ENCODE measurements at regions not wholly inside any gene's neighbourhood (a gene's known extent, or its start where the extent isn't known, plus 50 kb on each side); places are given as distances from the start of the nearest gene placed in this dataset.

- TF ChIP-seq JUND (IDR thresholded peaks at IDR 0.05; ENCODE audit: low read depth), result no peak
Observed at GRCh38 chr2:220015576-220015975, 388.1 kb downstream of the SLC4A3 start.

GRCh38 chr2:220025207-220025606, 397.8 kb downstream of the SLC4A3 start:
- in situ Hi-C loops (cut with HindIII; ENCODE audit: low pct_unique_long_range_greater_than_20kb, low sequenced_read_pairs), result no loop called here

More at GRCh38 chr2:220015576-220015975, 388.1 kb downstream of the SLC4A3 start:
- in situ Hi-C loops (cut with HindIII; ENCODE audit: low pct_unique_long_range_greater_than_20kb, low sequenced_read_pairs), result no loop called here
- DNase-seq (ENCODE audit: low read depth in 1 of 2, low spot score in 1 of 2), result no peak

DNA sequence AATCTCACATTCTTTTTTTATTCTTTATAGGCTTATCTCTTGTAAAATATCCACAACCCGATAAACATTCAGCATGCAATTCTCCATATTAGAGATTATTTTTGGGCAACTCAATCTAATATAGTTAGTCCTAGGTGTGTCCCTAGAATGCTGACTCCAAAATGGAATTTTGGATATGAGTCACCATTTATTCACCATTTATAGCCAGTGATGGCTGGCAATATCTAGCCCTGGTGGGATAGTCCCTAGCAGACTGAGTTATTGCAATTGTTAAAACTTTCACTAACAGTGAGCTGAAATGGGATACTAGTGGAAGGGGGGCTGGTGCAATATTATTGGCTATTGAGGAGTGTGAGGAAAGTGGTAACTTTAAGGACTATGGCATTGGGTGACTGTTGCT, 401.6 kb downstream of the SLC4A3 start:
- in situ Hi-C loops (cut with HindIII; ENCODE audit: low pct_unique_long_range_greater_than_20kb, low sequenced_read_pairs), result no loop called here
- TF ChIP-seq JUND (IDR thresholded peaks at IDR 0.05; ENCODE audit: low read depth), result no peak
- DNase-seq (ENCODE audit: low read depth in 1 of 2, low spot score in 1 of 2), result no peak

More at GRCh38 chr2:220025207-220025606, 397.8 kb downstream of the SLC4A3 start:
- no peak for TF ChIP-seq JUND (IDR thresholded peaks at IDR 0.05; ENCODE audit: low read depth)
- peak in 1 of 2 experiments; percentile 32 for DNase-seq (ENCODE audit: low read depth in 1 of 2, low spot score in 1 of 2)

- TF ChIP-seq JUND (IDR thresholded peaks at IDR 0.05; ENCODE audit: low read depth), result no peak
- in situ Hi-C loops (cut with HindIII; ENCODE audit: low pct_unique_long_range_greater_than_20kb, low sequenced_read_pairs), result no loop called here
- DNase-seq (ENCODE audit: low read depth in 1 of 2, low spot score in 1 of 2), result no peak
Observed at GRCh38 chr2:220033546-220033945, 406.1 kb downstream of the SLC4A3 start.

DNA sequence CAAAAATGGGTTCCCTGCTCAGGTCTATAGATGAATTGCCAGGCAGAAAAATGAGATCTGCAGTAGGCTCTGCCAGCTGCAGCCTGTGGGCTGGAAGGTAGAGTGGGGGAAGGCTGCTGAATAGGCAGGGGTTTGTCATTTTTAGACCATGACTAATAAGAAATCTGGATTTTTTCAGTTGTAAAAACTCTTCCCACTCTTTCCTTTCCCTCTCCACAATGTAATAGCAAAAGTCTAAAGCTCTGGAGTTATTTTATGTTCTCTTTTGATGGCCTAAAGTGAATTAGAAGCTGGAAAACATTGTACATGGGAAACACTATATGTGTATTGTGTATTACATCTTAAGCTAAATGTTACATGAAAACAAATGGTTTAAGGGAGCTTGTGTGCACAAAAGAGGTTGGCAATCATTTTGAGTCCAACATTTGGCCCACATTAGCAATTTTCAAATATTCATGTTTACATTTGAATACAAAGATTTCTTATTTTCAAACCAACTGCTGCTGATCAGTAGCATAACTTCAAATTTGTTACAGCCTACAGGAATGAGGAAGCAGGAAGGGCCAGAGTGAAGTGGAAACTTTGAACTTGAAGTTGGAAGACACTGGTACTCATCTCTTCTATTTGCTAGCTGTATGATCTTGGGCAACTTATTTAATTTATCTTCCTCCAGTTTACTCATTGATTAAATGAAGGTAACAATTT, 407.1 kb downstream of the SLC4A3 start:
- no peak for DNase-seq (ENCODE audit: low read depth in 1 of 2, low spot score in 1 of 2)
- no peak for TF ChIP-seq JUND (IDR thresholded peaks at IDR 0.05; ENCODE audit: low read depth)
- in situ Hi-C loops (cut with HindIII; ENCODE audit: low pct_unique_long_range_greater_than_20kb, low sequenced_read_pairs), result no loop called here

- no peak for DNase-seq (ENCODE audit: low read depth in 1 of 2, low spot score in 1 of 2)
- in situ Hi-C loops (cut with HindIII; ENCODE audit: low pct_unique_long_range_greater_than_20kb, low sequenced_read_pairs), result no loop called here
- no peak for TF ChIP-seq JUND (IDR thresholded peaks at IDR 0.05; ENCODE audit: low read depth)
Observed at GRCh38 chr2:220036431-220036830, 409.0 kb downstream of the SLC4A3 start.

GRCh38 chr2:220040346-220040745, 412.9 kb downstream of the SLC4A3 start:
- in situ Hi-C loops (cut with HindIII; ENCODE audit: low pct_unique_long_range_greater_than_20kb, low sequenced_read_pairs), result no loop called here
- no peak for DNase-seq (ENCODE audit: low read depth in 1 of 2, low spot score in 1 of 2)
- no peak for TF ChIP-seq JUND (IDR thresholded peaks at IDR 0.05; ENCODE audit: low read depth)

GRCh38 chr2:220041447-220041846, 414.0 kb downstream of the SLC4A3 start:
- TF ChIP-seq JUND (IDR thresholded peaks at IDR 0.05; ENCODE audit: low read depth), result no peak
- no peak for DNase-seq (ENCODE audit: low read depth in 1 of 2, low spot score in 1 of 2)
- in situ Hi-C loops (cut with HindIII; ENCODE audit: low pct_unique_long_range_greater_than_20kb, low sequenced_read_pairs), result no loop called here

- TF ChIP-seq JUND (IDR thresholded peaks at IDR 0.05; ENCODE audit: low read depth), result no peak
- no peak for DNase-seq (ENCODE audit: low read depth in 1 of 2, low spot score in 1 of 2)
- in situ Hi-C loops (cut with HindIII; ENCODE audit: low pct_unique_long_range_greater_than_20kb, low sequenced_read_pairs), result no loop called here
Observed at GRCh38 chr2:220043155-220043989, 415.9 kb downstream of the SLC4A3 start.

DNA sequence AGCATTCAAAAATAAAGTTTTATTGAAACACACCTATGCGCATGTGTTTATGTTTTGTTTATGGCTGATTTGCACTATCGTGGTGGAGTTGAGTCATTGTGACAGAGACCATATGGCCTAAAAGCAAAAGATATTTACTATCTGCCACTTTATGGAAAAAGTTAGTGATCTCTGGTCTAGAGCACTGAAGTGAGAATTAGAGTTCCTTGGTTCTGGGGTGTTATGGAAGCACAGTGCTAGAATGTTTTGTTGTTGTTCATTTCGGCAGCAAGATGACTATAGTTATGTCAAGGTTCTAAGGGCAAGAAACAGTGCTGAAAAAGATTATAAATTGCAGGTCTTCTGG, 416.5 kb downstream of the SLC4A3 start:
- TF ChIP-seq JUND (IDR thresholded peaks at IDR 0.05; ENCODE audit: low read depth), result no peak
- in situ Hi-C loops (cut with HindIII; ENCODE audit: low pct_unique_long_range_greater_than_20kb, low sequenced_read_pairs), result no loop called here
- DNase-seq (ENCODE audit: low read depth in 1 of 2, low spot score in 1 of 2), result no peak

DNA sequence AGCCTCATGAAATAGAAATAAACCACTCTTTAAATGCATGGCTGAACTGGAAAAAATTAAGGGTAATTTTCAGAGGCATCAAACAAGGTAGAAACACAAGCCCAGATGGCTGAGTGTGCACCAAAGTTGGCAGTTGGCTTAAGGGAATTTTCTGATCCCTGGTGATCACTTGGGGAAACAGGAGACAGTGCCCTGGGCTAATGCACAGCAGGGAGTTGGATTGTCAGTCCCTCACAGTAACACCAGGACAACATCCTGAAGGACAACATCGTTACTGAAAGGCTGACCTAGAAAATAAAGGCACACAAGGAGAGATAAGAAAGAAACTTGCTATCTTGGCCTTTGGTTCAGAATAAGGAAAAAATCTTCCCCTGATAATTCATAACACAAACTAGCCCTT, 417.0 kb downstream of the SLC4A3 start:
- no peak for TF ChIP-seq JUND (IDR thresholded peaks at IDR 0.05; ENCODE audit: low read depth)
- no peak for DNase-seq (ENCODE audit: low read depth in 1 of 2, low spot score in 1 of 2)
- in situ Hi-C loops (cut with HindIII; ENCODE audit: low pct_unique_long_range_greater_than_20kb, low sequenced_read_pairs), result no loop called here

- in situ Hi-C loops (cut with HindIII; ENCODE audit: low pct_unique_long_range_greater_than_20kb, low sequenced_read_pairs), result no loop called here
- no peak for DNase-seq (ENCODE audit: low read depth in 1 of 2, low spot score in 1 of 2)
- TF ChIP-seq JUND (IDR thresholded peaks at IDR 0.05; ENCODE audit: low read depth), result no peak
Observed at GRCh38 chr2:220046507-220046906, 419.1 kb downstream of the SLC4A3 start.

DNA sequence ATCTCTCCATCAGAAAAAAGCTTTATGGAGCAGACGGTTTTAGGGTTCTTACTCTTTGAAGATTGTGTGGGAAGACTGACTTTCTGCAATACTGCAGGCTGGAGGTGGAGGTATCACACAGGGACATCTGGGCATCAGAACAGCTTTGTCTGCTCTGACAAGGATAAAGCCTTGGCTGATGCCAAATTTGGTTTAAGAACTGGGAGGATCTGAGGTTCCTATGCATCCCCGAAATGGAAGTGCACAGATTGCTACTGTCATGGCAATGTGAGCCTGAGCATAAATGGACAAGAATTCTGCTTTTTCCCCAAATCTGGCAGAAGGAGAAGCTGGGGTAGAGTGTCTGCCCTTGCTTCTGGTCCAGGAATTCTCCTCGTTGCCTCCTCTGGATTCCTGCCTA, 424.3 kb downstream of the SLC4A3 start:
- in situ Hi-C loops (cut with HindIII; ENCODE audit: low pct_unique_long_range_greater_than_20kb, low sequenced_read_pairs), result no loop called here
- TF ChIP-seq JUND (IDR thresholded peaks at IDR 0.05; ENCODE audit: low read depth), result no peak
- DNase-seq (ENCODE audit: low read depth in 1 of 2, low spot score in 1 of 2), result no peak

Measured in T47D (cell line).